Breast epithelium (tissue), 4 donors: ENCODE measurements at regions not wholly inside any gene's neighbourhood (a gene's known extent, or its start where the extent isn't known, plus 50 kb on each side); places are given as distances from the start of the nearest gene placed in this dataset.

Experiments used
- DNase-seq, 2 donors: peaks; one replicate each; pipeline ENCODE4 v3.0.0-alpha.2; 2019; ENCODE audit warnings: low spot score in 2 of 2
- H3K27ac ChIP-seq, 2 donors: fragments of 200-600 bp; sonication (generic) in 1 of 2; one replicate each; pipeline ENCODE4 v1.5.1; 2016 to 2019; ENCODE audit warnings: mild to moderate bottlenecking in 1 of 2
- H3K27me3 ChIP-seq, 2 donors: fragments of 200-600 bp; sonication (generic) in 1 of 2; one replicate each; pipeline versions ENCODE4 v1.5.1 to v1.6.0; 2017 to 2019; ENCODE audit warnings: control low read depth in 1 of 2, mild to moderate bottlenecking in 1 of 2
- H3K36me3 ChIP-seq: fragments of 200-600 bp; one replicate; pipeline ENCODE4 v1.5.1; 2019
- H3K4me1 ChIP-seq, 2 donors: fragments of 200-600 bp; sonication (generic); one replicate each; pipeline ENCODE4 v1.5.1; 2016 to 2019; ENCODE audit warnings: control low read depth in 1 of 2
- H3K4me3 ChIP-seq, 3 donors: fragments of 200-600 bp; sonication (generic); 1 replicate in 2 of 3; 2 replicates in 1 of 3; pipeline ENCODE4 v1.5.1; 2016 to 2019; ENCODE audit warnings: mild to moderate bottlenecking in 3 of 3, moderate library complexity in 2 of 3
- H3K9me3 ChIP-seq, 2 donors: fragments of 200-600 bp; sonication (generic) in 1 of 2; one replicate each; pipeline ENCODE4 v1.5.1; 2016 to 2019; ENCODE audit warnings: control low read depth in 1 of 2
- CTCF ChIP-seq, 3 donors: fragments of 450-650 bp; IDR thresholded peaks; one replicate each; pipeline ENCODE4 v1.5.1; 2016 to 2017; ENCODE audit warnings: antibody characterized with exemption in 3 of 3, mild to moderate bottlenecking in 3 of 3, moderate library complexity in 3 of 3
- POLR2A ChIP-seq: fragments of 450-650 bp; IDR thresholded peaks from one replicate; pipeline ENCODE4 v1.6.1; 2016; ENCODE audit warnings: antibody characterized with exemption, mild to moderate bottlenecking, moderate library complexity
- POLR2AphosphoS5 ChIP-seq, 3 donors: sonication (generic); formaldehyde crosslinking; IDR thresholded peaks; one replicate each; pipeline ENCODE4 v1.6.1; 2017; ENCODE audit warnings: antibody characterized with exemption in 3 of 3
- intact Hi-C: fragments of 100-400 bp; cut with DNase I; formaldehyde crosslinking; loops from one replicate; pipeline ENCODE4 v1.15.1; 2023; ENCODE audit warnings: low total_unique reads

GRCh38 chr5:166961028-166961427 lies 1330.4 kb upstream of the WWC1 start:
- Histone ChIP-seq H3K4me3 (no peak overlapping the region), H3K4me1 (no peaks in the 10 kb centered on the region), H3K27me3 (no peaks in the 10 kb centered on the region), H3K27ac (no peak overlapping the region), H3K9me3 (no peaks in the 10 kb centered on the region), H3K36me3 (no peaks in the 10 kb centered on the region)
- DNase-seq = no peak
- TF ChIP-seq POLR2A (no peak), CTCF (IDR thresholded peaks at IDR 0.05) (no peak), POLR2AphosphoS5 (IDR thresholded peaks at IDR 0.05) (no peak)
- intact Hi-C loops = no loop called here

- Histone ChIP-seq H3K4me3 (no peak overlapping the region), H3K9me3 (no peaks in the 10 kb centered on the region), H3K27ac (no peak overlapping the region), H3K4me1 (no peaks in the 10 kb centered on the region), H3K27me3 (no peaks in the 10 kb centered on the region), H3K36me3 (no peaks in the 10 kb centered on the region)
- no peak for DNase-seq
- intact Hi-C loops = no loop called here
- TF ChIP-seq POLR2A = no peak
- no peak for TF ChIP-seq CTCF (IDR thresholded peaks at IDR 0.05)
- TF ChIP-seq POLR2AphosphoS5 (IDR thresholded peaks at IDR 0.05) = no peak
These were observed 1329.5 kb upstream of the WWC1 start for GRCh38 chr5:166961913-166962312.

GRCh38 chr5:166962461-166962860 lies 1329.0 kb upstream of the WWC1 start:
- Histone ChIP-seq H3K4me3 (no peak overlapping the region), H3K4me1 (no peaks in the 10 kb centered on the region), H3K36me3 (no peaks in the 10 kb centered on the region), H3K27ac (no peak overlapping the region), H3K27me3 (no peaks in the 10 kb centered on the region), H3K9me3 (no peaks in the 10 kb centered on the region)
- DNase-seq = no peak
- TF ChIP-seq POLR2A (no peak), POLR2AphosphoS5 (IDR thresholded peaks at IDR 0.05) (no peak), CTCF (IDR thresholded peaks at IDR 0.05) (no peak)
- intact Hi-C loops = no loop called here

DNA sequence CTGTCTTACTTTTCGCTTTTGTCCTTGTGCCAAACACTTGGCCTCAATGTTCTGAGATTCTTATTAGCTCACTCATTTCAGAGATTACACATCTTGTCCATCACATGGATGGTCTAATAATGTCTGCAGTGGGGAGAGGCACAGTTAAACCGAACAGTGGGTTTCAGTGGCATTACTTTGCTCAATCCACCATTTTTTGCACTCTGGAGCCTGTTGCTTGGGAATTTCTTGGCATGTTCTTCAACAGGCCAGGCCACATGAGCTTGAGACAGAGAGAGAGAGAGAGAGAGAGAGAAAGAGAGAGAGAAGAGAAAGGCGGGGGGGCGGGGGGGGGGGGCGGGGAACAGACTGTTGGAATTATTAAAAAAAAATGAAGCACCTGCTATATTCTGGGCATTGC lies 1327.8 kb upstream of the WWC1 start:
- H3K4me3 ChIP-seq = no peak overlapping the region
- H3K4me1 ChIP-seq = no peaks in the 10 kb centered on the region
- TF ChIP-seq CTCF (IDR thresholded peaks at IDR 0.05) (no peak), POLR2AphosphoS5 (IDR thresholded peaks at IDR 0.05) (no peak), POLR2A (no peak)
- H3K27me3 ChIP-seq = no peaks in the 10 kb centered on the region
- intact Hi-C loops = no loop called here
- H3K9me3 ChIP-seq = no peaks in the 10 kb centered on the region
- H3K27ac ChIP-seq = no peak overlapping the region
- no peaks in the 10 kb centered on the region for H3K36me3 ChIP-seq
- no peak for DNase-seq

DNA sequence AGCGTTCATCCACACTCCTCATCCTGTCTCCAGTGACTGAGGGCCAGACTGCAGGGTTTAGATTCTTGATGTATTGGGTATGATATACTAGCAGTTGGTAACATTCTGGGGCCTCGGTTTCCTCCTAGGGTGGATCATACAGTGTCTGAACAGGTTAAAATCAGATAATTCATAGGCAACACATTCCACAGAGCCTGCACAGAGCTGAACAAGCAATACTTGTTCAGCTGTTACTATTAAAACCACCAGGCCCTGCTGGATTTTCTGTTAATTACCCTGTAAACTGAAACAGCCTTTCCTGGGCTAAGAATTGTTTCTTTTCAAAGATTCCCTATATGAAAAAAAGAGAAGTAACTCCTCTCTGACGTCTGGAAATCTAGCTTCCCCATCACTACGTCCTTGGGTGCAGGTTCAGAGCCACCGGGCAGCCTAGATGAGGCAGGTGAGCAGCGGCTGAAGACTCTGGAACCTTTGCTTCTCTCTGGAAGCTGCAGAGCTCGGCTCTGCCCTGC lies 1313.5 kb upstream of the WWC1 start:
- TF ChIP-seq POLR2AphosphoS5 (IDR thresholded peaks at IDR 0.05) (no peak), CTCF (IDR thresholded peaks at IDR 0.05) (no peak)
- DNase-seq = no peak
- Histone ChIP-seq H3K4me3 (peak overlapping the region in 2 of 3 donors; percentile 43 to 48), H3K36me3 (no peaks in the 10 kb centered on the region), H3K4me1 (peaks cover 0 to 8% of the 10 kb centered on the region in 2 donors), H3K27ac (no peak overlapping the region), H3K9me3 (no peaks in the 10 kb centered on the region), H3K27me3 (peaks cover 0 to 21% of the 10 kb centered on the region in 2 donors)
- intact Hi-C loops = no loop called here
